Esophagus squamous epithelium (tissue), 5 donors: ENCODE measurements at regions not wholly inside any gene's neighbourhood (a gene's known extent, or its start where the extent isn't known, plus 50 kb on each side); places are given as distances from the start of the nearest gene placed in this dataset.

Experiments used
- DNase-seq: peaks from one replicate; lab custom pipeline; 2025; lab: John Stamatoyannopoulos, UW
- H3K27ac ChIP-seq, 4 donors: fragments of 200-600 bp; sonication (generic); one replicate each; pipeline ENCODE4 v1.5.1; 2016 to 2019; ENCODE audit warnings: mild to moderate bottlenecking in 1 of 4
- H3K27me3 ChIP-seq, 4 donors: fragments of 200-600 bp; sonication (generic); 1 replicate in 3 of 4; 2 replicates in 1 of 4; pipeline versions ENCODE4 v1.5.1 to v1.6.0; 2017 to 2021; ENCODE audit warnings: antibody characterized with exemption in 1 of 4
- H3K36me3 ChIP-seq, 3 donors: fragments of 200-600 bp; sonication (generic); one replicate each; pipeline ENCODE4 v1.5.1; 2016 to 2019
- H3K4me1 ChIP-seq, 3 donors: fragments of 200-600 bp; sonication (generic); one replicate each; pipeline ENCODE4 v1.5.1; 2017 to 2019
- H3K4me3 ChIP-seq, 4 donors: fragments of 200-600 bp; sonication (generic); 1 replicate in 3 of 4; 2 replicates in 1 of 4; pipeline ENCODE4 v1.5.1; 2016 to 2019; ENCODE audit warnings: mild to moderate bottlenecking in 2 of 4, moderate library complexity in 1 of 4
- H3K9me3 ChIP-seq, 3 donors: fragments of 200-600 bp; sonication (generic); one replicate each; pipeline ENCODE4 v1.5.1; 2016 to 2019
- CTCF ChIP-seq, 6 experiments: fragments of 450-650 bp in 4 of 6; fragments of 200-600 bp in 2 of 6; sonication (generic) in 2 of 6; IDR thresholded peaks; one replicate each; pipeline ENCODE4 v1.5.1; 2016 to 2019; ENCODE audit warnings: antibody characterized with exemption in 6 of 6, mild to moderate bottlenecking in 4 of 6, moderate library complexity in 4 of 6
- POLR2A ChIP-seq, 4 donors: fragments of 450-650 bp; IDR thresholded peaks; one replicate each; pipeline ENCODE4 v1.6.1; 2017; ENCODE audit warnings: antibody characterized with exemption in 4 of 4, mild to moderate bottlenecking in 4 of 4, moderate library complexity in 3 of 4
- WGBS, 2 donors: methylation state at CpG; one replicate each; pipeline ENCODE4 v1.1.5; 2018; 5-methylcytosine and 5-hydroxymethylcytosine counted together
- intact Hi-C: fragments of 100-400 bp; cut with DNase I; formaldehyde crosslinking; loops from one replicate; pipeline ENCODE4 v1.15.0; 2022
- donor health status: DM: yes; HTN: yes; CAD: no.

- WGBS, 2 donors = 66 to 77% methylated on average over 3 of the region's 3 CpGs
- intact Hi-C loops = no loop called here
- Histone ChIP-seq H3K27me3 (no peaks in the 10 kb centered on the region), H3K36me3 (no peaks in the 10 kb centered on the region), H3K9me3 (no peaks in the 10 kb centered on the region), H3K4me1 (no peaks in the 10 kb centered on the region), H3K4me3 (no peak overlapping the region), H3K27ac (no peak overlapping the region)
- DNase-seq = no peak
- TF ChIP-seq POLR2A (IDR thresholded peaks at IDR 0.05) (no peak), CTCF (IDR thresholded peaks at IDR 0.05) (no peak)
Measured at GRCh38 chr1:110816945-110817344, 56.0 kb upstream of the CD53 start.

GRCh38 chr1:110811529-110811928, 61.4 kb upstream of the CD53 start:
- intact Hi-C loops = no loop called here
- Histone ChIP-seq H3K36me3 (no peaks in the 10 kb centered on the region), H3K27ac (no peak overlapping the region), H3K4me3 (no peak overlapping the region), H3K9me3 (no peaks in the 10 kb centered on the region), H3K4me1 (no peaks in the 10 kb centered on the region), H3K27me3 (no peaks in the 10 kb centered on the region)
- WGBS, 2 donors = 20 to 27% methylated on average over 1 of the region's 1 CpG
- DNase-seq = no peak
- TF ChIP-seq POLR2A (IDR thresholded peaks at IDR 0.05) (no peak), CTCF (IDR thresholded peaks at IDR 0.05) (no peak)

GRCh38 chr1:110800079-110800478, 72.9 kb upstream of the CD53 start:
- TF ChIP-seq POLR2A (IDR thresholded peaks at IDR 0.05) (no peak), CTCF (IDR thresholded peaks at IDR 0.05) (no peak)
- H3K36me3 ChIP-seq = no peaks in the 10 kb centered on the region
- H3K4me3 ChIP-seq = no peak overlapping the region
- no peaks in the 10 kb centered on the region for H3K9me3 ChIP-seq
- no peaks in the 10 kb centered on the region for H3K4me1 ChIP-seq
- H3K27me3 ChIP-seq = no peaks in the 10 kb centered on the region
- 48 to 49% methylated on average over 2 of the region's 2 CpGs for WGBS, 2 donors
- intact Hi-C loops = no loop called here
- no peak overlapping the region for H3K27ac ChIP-seq
- DNase-seq = no peak

- TF ChIP-seq POLR2A (IDR thresholded peaks at IDR 0.05) = no peak
- no peak for TF ChIP-seq CTCF (IDR thresholded peaks at IDR 0.05)
- Histone ChIP-seq H3K27me3 (no peaks in the 10 kb centered on the region), H3K9me3 (no peaks in the 10 kb centered on the region), H3K27ac (no peak overlapping the region), H3K4me1 (no peaks in the 10 kb centered on the region), H3K4me3 (no peak overlapping the region), H3K36me3 (no peaks in the 10 kb centered on the region)
- DNase-seq = no peak
- 31 to 64% methylated on average over 3 of the region's 3 CpGs for WGBS, 2 donors
- intact Hi-C loops = no loop called here
Measured at GRCh38 chr1:110798691-110799256, 74.2 kb upstream of the CD53 start.

GRCh38 chr1:110788673-110789072, 84.3 kb upstream of the CD53 start:
- no peak for TF ChIP-seq POLR2A (IDR thresholded peaks at IDR 0.05)
- TF ChIP-seq CTCF (IDR thresholded peaks at IDR 0.05) = no peak
- Histone ChIP-seq H3K4me1 (peaks cover 0 to 5% (median 0%) of the 10 kb centered on the region in 3 donors), H3K36me3 (no peaks in the 10 kb centered on the region), H3K4me3 (no peak overlapping the region), H3K9me3 (peaks cover 0 to 11% (median 5%) of the 10 kb centered on the region in 3 donors), H3K27ac (no peak overlapping the region), H3K27me3 (no peaks in the 10 kb centered on the region)
- DNase-seq = no peak
- 84 to 94% methylated on average over 2 of the region's 2 CpGs for WGBS, 2 donors
- intact Hi-C loops = no loop called here
